ENCODE measurements at regions not wholly inside any gene's neighbourhood (a gene's known extent, or its start where the extent isn't known, plus 50 kb on each side); places are given as distances from the start of the nearest gene placed in this dataset.
A peak's percentile ranks its signal among the peaks of the same experiment; 100 is the strongest.

- H3K23ac ChIP-seq (ENCODE audit: insufficient read length), result no peak overlapping the region
- H2BK5ac ChIP-seq (ENCODE audit: low read depth, low read length), result no peak overlapping the region
- H2BK15ac ChIP-seq (ENCODE audit: low read length), result no peak overlapping the region
- no peaks in the 10 kb centered on the region for H4K20me1 ChIP-seq (replicated peaks in 1 of 2; ENCODE audit: control insufficient read depth in 1 of 2, insufficient read depth in 2 of 2, low read length in 2 of 2)
- H2BK12ac ChIP-seq (ENCODE audit: low read depth, low read length), result no peak overlapping the region
- no peak overlapping the region for H3K18ac ChIP-seq (ENCODE audit: extremely low read depth, low read length)
- no peak overlapping the region for H4K91ac ChIP-seq (replicated peaks; ENCODE audit: insufficient read length, low read length)
- H2AFZ ChIP-seq (ENCODE audit: low read length), result no peak overlapping the region
- H3K27ac ChIP-seq (ENCODE audit: low read depth, low read length), result no peak overlapping the region
- no peaks in the 10 kb centered on the region for H3K27me3 ChIP-seq (replicated peaks in 1 of 4; ENCODE audit: control insufficient read depth in 3 of 4, extremely low read depth in 1 of 4, insufficient read depth in 3 of 4, low read length in 3 of 4)
- H3K4me2 ChIP-seq (ENCODE audit: insufficient read depth in 1 of 2, low read depth in 2 of 2, low read length in 2 of 2), result 0 out of 4 replicates have a peak overlapping the region, but pooled peaks of 1 of the 2 experiments have one; percentile 15
- no peak overlapping the region for H2BK20ac ChIP-seq (ENCODE audit: low read length)
- no peak overlapping the region for H3K9ac ChIP-seq (replicated peaks in 1 of 4; ENCODE audit: extremely low read depth in 1 of 4, low read depth in 3 of 4, low read length in 3 of 4)
- no peak for DNase-seq (ENCODE audit: low read depth in 1 of 2, low spot score in 2 of 2)
- POLR2A ChIA-PET (ENCODE audit: partially characterized antibody), result no interaction called here
- H3K4me3 ChIP-seq (ENCODE audit: extremely low read depth in 1 of 4, insufficient read depth in 2 of 4, low read depth in 3 of 4, low read length in 4 of 4), result 0 out of 8 replicates have a peak overlapping the region, but pooled peaks of 1 of the 4 experiments have one; percentile 2
- no peaks in the 10 kb centered on the region for H3K36me3 ChIP-seq (ENCODE audit: control insufficient read depth in 2 of 4, insufficient read depth in 4 of 4, low read length in 3 of 4)
- no peak overlapping the region for H2AK5ac ChIP-seq (ENCODE audit: low read depth, low read length)
- H3K23me2 ChIP-seq (ENCODE audit: low read depth, low read length), result no peaks in the 10 kb centered on the region
- no peak overlapping the region for H3K4ac ChIP-seq (replicated peaks; ENCODE audit: insufficient read length, low read depth, low read length)
- no peak overlapping the region for H4K8ac ChIP-seq (ENCODE audit: extremely low read depth, insufficient read depth, low read length)
- H3K79me2 ChIP-seq (ENCODE audit: control insufficient read depth in 1 of 2, insufficient read depth in 2 of 2, low read length in 2 of 2), result no peaks in the 10 kb centered on the region
- H2BK120ac ChIP-seq (replicated peaks; ENCODE audit: low read depth, low read length), result no peak overlapping the region
- no peaks in the 10 kb centered on the region for H3K9me3 ChIP-seq (ENCODE audit: insufficient read depth in 2 of 2, low read depth in 1 of 2, low read length in 1 of 2)
- H3K4me1 ChIP-seq (replicated peaks in 1 of 4; ENCODE audit: control insufficient read depth in 3 of 4, insufficient read depth in 4 of 4, low read length in 3 of 4), result peaks cover 0 to 3% (median 0%) of the 10 kb centered on the region in 4 experiments; a peak in 2 of 7 replicates
- no peak overlapping the region for H3K14ac ChIP-seq (ENCODE audit: insufficient read length)
- H3K56ac ChIP-seq (replicated peaks; ENCODE audit: insufficient read length, low read depth, low read length), result no peak overlapping the region
- no peak for FAIRE-seq
- H4K5ac ChIP-seq (ENCODE audit: insufficient read length, low read depth, low read length), result no peak overlapping the region
- 42% methylated on average over 1 of the region's 1 CpG; no CpG with 5 or more reads in 1 of the 2 experiments for WGBS, 2 experiments (ENCODE audit: extremely low coverage in 1 of 2, insufficient coverage in 1 of 2, insufficient read length in 1 of 2, insufficient replicate concordance in 2 of 2, low coverage in 1 of 2, low lambda C conversion rate in 2 of 2, missing lambda C conversion rate in 1 of 2)
- H3K79me1 ChIP-seq (ENCODE audit: low read depth, low read length), result no peaks in the 10 kb centered on the region
- CTCF ChIA-PET (ENCODE audit: partially characterized antibody), result no interaction called here
- TF ChIP-seq SIN3A (conservative IDR thresholded peaks at IDR 0.05 in 1 of 2, IDR thresholded peaks at IDR 0.05 in 1 of 2; ENCODE audit: low read depth in 1 of 2, low read length in 2 of 2) (no peak), SAP30 (IDR thresholded peaks at IDR 0.05; ENCODE audit: insufficient read depth, insufficient replicate concordance, low read length) (no peak), KDM4A (IDR thresholded peaks at IDR 0.05; ENCODE audit: low read depth, low read length, severe bottlenecking) (no peak), FOSL1 (IDR thresholded peaks at IDR 0.05; ENCODE audit: insufficient read depth, low read depth, low read length) (no peak), CREB1 (IDR thresholded peaks at IDR 0.05) (no peak), SP4 (IDR thresholded peaks at IDR 0.05; ENCODE audit: low read length) (no peak), NRF1 (IDR thresholded peaks at IDR 0.05; ENCODE audit: low read depth, low read length) (no peak), TCF12 (IDR thresholded peaks at IDR 0.05; ENCODE audit: low read depth, low read length) (no peak), GTF2F1 (IDR thresholded peaks at IDR 0.05; ENCODE audit: borderline replicate concordance, low read depth, low read length) (no peak), MAX (IDR thresholded peaks at IDR 0.05) (no peak)
These were observed 849.8 kb downstream of the TMTC2 start for GRCh38 chr12:83536496-83536895.

Data from H1 (cell line).